Naive thymus-derived CD4-positive, alpha-beta T cell (primary cell): ENCODE measurements at regions not wholly inside any gene's neighbourhood (a gene's known extent, or its start where the extent isn't known, plus 50 kb on each side); places are given as distances from the start of the nearest gene placed in this dataset.
"Not testable (repeated sequence)": the region's sequence is repeated elsewhere in the genome, so short reads cannot be mapped to it uniquely, and the experiment has no call there.

Experiments
- ATAC-seq: fragments of 150-1000 bp; cut with Tn5 transposase; 2 replicates; pipeline ENCODE4 v1.10.0; 2021; ENCODE audit warnings: mild to moderate bottlenecking, moderate library complexity
- CTCF ChIA-PET: fragments of 350-600 bp; sonication (Branson Sonifier 250); formaldehyde crosslinking; loops from one replicate; lab custom pipeline; 2021; ENCODE audit warnings: antibody characterized with exemption; lab: Charles Lee
- POLR2A ChIA-PET: fragments of 350-600 bp; sonication (Branson Sonifier 250); formaldehyde crosslinking; loops from one replicate; lab custom pipeline; 2021; ENCODE audit warnings: antibody characterized with exemption, inconsistent platforms; lab: Charles Lee
- DNase-seq, 9 donors: peaks; one replicate each; pipeline versions ENCODE4 v3.0.0 to v3.0.0-alpha.2; 2020 to 2022; ENCODE audit warnings: mixed read lengths in 1 of 9
- H3K27ac ChIP-seq: one replicate; pipeline ENCODE4 v1.7.0; 2013; ENCODE audit warnings: mild to moderate bottlenecking, low read depth, low read length, moderate library complexity
- H3K27me3 ChIP-seq, 2 donors: one replicate each; pipeline ENCODE4 v1.7.0; 2013; ENCODE audit warnings: low read length in 2 of 2, mild to moderate bottlenecking in 2 of 2, moderate library complexity in 2 of 2; ENCODE audit not compliant: control insufficient read depth in 2 of 2, insufficient read depth in 2 of 2
- H3K36me3 ChIP-seq, 3 experiments: 1 replicate in 2 of 3; 2 replicates in 1 of 3; pipeline ENCODE4 v1.7.0; 2013; ENCODE audit warnings: low read length in 3 of 3, mild to moderate bottlenecking in 3 of 3, moderate library complexity in 1 of 3; ENCODE audit not compliant: insufficient read depth in 3 of 3, control insufficient read depth in 2 of 3
- H3K4me1 ChIP-seq, 2 donors: one replicate each; pipeline ENCODE4 v1.7.0; 2013; ENCODE audit warnings: low read length in 2 of 2, mild to moderate bottlenecking in 2 of 2, moderate library complexity in 1 of 2; ENCODE audit not compliant: control insufficient read depth in 2 of 2, insufficient read depth in 2 of 2
- H3K4me3 ChIP-seq: 2 replicates; pipeline ENCODE4 v1.7.0; 2013; ENCODE audit warnings: mild to moderate bottlenecking, low read length
- H3K9me3 ChIP-seq, 3 experiments: 1 replicate in 2 of 3; 2 replicates in 1 of 3; pipeline ENCODE4 v1.7.0; 2013; ENCODE audit warnings: low read length in 3 of 3; ENCODE audit not compliant: control insufficient read depth in 2 of 3
- H3K27ac Mint-ChIP-seq, 9 donors: one replicate each; pipeline ENCODE4 v1.8.0; 2020 to 2022; ENCODE audit warnings: mixed read lengths in 9 of 9, mild to moderate bottlenecking in 8 of 9, moderate library complexity in 5 of 9, inconsistent platforms in 2 of 9
- H3K27me3 Mint-ChIP-seq, 5 donors: one replicate each; pipeline ENCODE4 v1.8.0; 2021 to 2022; ENCODE audit warnings: mixed read lengths in 5 of 5, mild to moderate bottlenecking in 1 of 5
- H3K36me3 Mint-ChIP-seq, 5 donors: one replicate each; pipeline ENCODE4 v1.8.0; 2020 to 2022; ENCODE audit warnings: mixed read lengths in 5 of 5, mild to moderate bottlenecking in 3 of 5, inconsistent platforms in 1 of 5
- H3K4me1 Mint-ChIP-seq, 7 donors: one replicate each; pipeline ENCODE4 v1.8.0; 2020 to 2022; ENCODE audit warnings: mixed read lengths in 7 of 7, mild to moderate bottlenecking in 3 of 7, inconsistent platforms in 1 of 7
- H3K4me3 Mint-ChIP-seq, 10 donors: one replicate each; pipeline ENCODE4 v1.8.0; 2020 to 2022; ENCODE audit warnings: mild to moderate bottlenecking in 10 of 10, mixed read lengths in 10 of 10, moderate library complexity in 6 of 10, inconsistent platforms in 2 of 10
- H3K9me3 Mint-ChIP-seq, 11 donors: one replicate each; pipeline ENCODE4 v1.8.0; 2020 to 2022; ENCODE audit warnings: mixed read lengths in 11 of 11, mild to moderate bottlenecking in 4 of 11, inconsistent platforms in 1 of 11, moderate library complexity in 1 of 11
- intact Hi-C, 2 donors: fragments of 100-400 bp; cut with micrococcal nuclease; formaldehyde crosslinking; loops; one replicate each; pipeline ENCODE4 v1.15.1; 2023

- H3K4me3 ChIP-seq, intact Hi-C loops, H3K27me3 ChIP-seq, DNase-seq, H3K4me1 Mint-ChIP-seq, CTCF ChIA-PET, H3K4me1 ChIP-seq, POLR2A ChIA-PET, H3K27ac Mint-ChIP-seq, H3K9me3 ChIP-seq, H3K4me3 Mint-ChIP-seq, H3K36me3 Mint-ChIP-seq, H3K36me3 ChIP-seq, H3K9me3 Mint-ChIP-seq, H3K27me3 Mint-ChIP-seq, H3K27ac ChIP-seq, ATAC-seq: not testable (repeated sequence)
These were observed 392.4 kb upstream of the GBE1 start for GRCh38 chr3:82153892-82154291.

- intact Hi-C loops = no loop called here
- no peaks in the 10 kb centered on the region for H3K9me3 ChIP-seq
- Mint-ChIP-seq H3K4me3 (no peak overlapping the region), H3K9me3 (peaks cover 0 to 2% (median 0%) of the 10 kb centered on the region in 11 donors), H3K36me3 (no peaks in the 10 kb centered on the region), H3K4me1 (no peaks in the 10 kb centered on the region), H3K27me3 (no peaks in the 10 kb centered on the region), H3K27ac (no peak overlapping the region)
- no peak for ATAC-seq
- no peaks in the 10 kb centered on the region for H3K4me1 ChIP-seq
- H3K27ac ChIP-seq = no peak overlapping the region
- CTCF ChIA-PET = no interaction called here
- H3K36me3 ChIP-seq = no peaks in the 10 kb centered on the region
- no peaks in the 10 kb centered on the region for H3K27me3 ChIP-seq
- POLR2A ChIA-PET = no interaction called here
- H3K4me3 ChIP-seq = no peak overlapping the region
- DNase-seq = no peak
These were observed 384.3 kb upstream of the GBE1 start for GRCh38 chr3:82145742-82146141.

GRCh38 chr3:82144811-82145210 lies 383.4 kb upstream of the GBE1 start:
- Histone ChIP-seq H3K4me3 (no peak overlapping the region), H3K27ac (no peak overlapping the region), H3K27me3 (no peaks in the 10 kb centered on the region), H3K9me3 (no peaks in the 10 kb centered on the region), H3K4me1 (no peaks in the 10 kb centered on the region), H3K36me3 (no peaks in the 10 kb centered on the region)
- H3K36me3 Mint-ChIP-seq = no peaks in the 10 kb centered on the region
- no peaks in the 10 kb centered on the region for H3K4me1 Mint-ChIP-seq
- no peak for DNase-seq
- intact Hi-C loops = no loop called here
- ATAC-seq = no peak
- no peak overlapping the region for H3K27ac Mint-ChIP-seq
- H3K9me3 Mint-ChIP-seq = peaks cover 0 to 2% (median 0%) of the 10 kb centered on the region in 11 donors
- POLR2A ChIA-PET = no interaction called here
- H3K4me3 Mint-ChIP-seq = no peak overlapping the region
- CTCF ChIA-PET = no interaction called here
- H3K27me3 Mint-ChIP-seq = no peaks in the 10 kb centered on the region

GRCh38 chr3:82143661-82144412 lies 382.4 kb upstream of the GBE1 start:
- no peaks in the 10 kb centered on the region for H3K36me3 ChIP-seq
- no peak overlapping the region for H3K4me3 ChIP-seq
- intact Hi-C loops = no loop called here
- POLR2A ChIA-PET = no interaction called here
- no peak for DNase-seq
- H3K27me3 ChIP-seq = no peaks in the 10 kb centered on the region
- ATAC-seq = no peak
- CTCF ChIA-PET = no interaction called here
- no peaks in the 10 kb centered on the region for H3K9me3 ChIP-seq
- H3K36me3 Mint-ChIP-seq = no peaks in the 10 kb centered on the region
- H3K4me1 Mint-ChIP-seq = no peaks in the 10 kb centered on the region
- H3K27me3 Mint-ChIP-seq = peaks cover 0 to 3% (median 0%) of the 10 kb centered on the region in 5 donors
- H3K4me1 ChIP-seq = no peaks in the 10 kb centered on the region
- H3K9me3 Mint-ChIP-seq = peaks cover 0 to 3% (median 0%) of the 10 kb centered on the region in 11 donors
- H3K4me3 Mint-ChIP-seq = no peak overlapping the region
- no peak overlapping the region for H3K27ac Mint-ChIP-seq
- no peak overlapping the region for H3K27ac ChIP-seq

GRCh38 chr3:82141592-82141991 lies 380.1 kb upstream of the GBE1 start:
- Mint-ChIP-seq H3K4me1 (no peaks in the 10 kb centered on the region), H3K27me3 (peaks cover 0 to 5% (median 0%) of the 10 kb centered on the region in 5 donors), H3K36me3 (no peaks in the 10 kb centered on the region), H3K27ac (no peak overlapping the region), H3K9me3 (peaks cover 0 to 1% (median 0%) of the 10 kb centered on the region in 11 donors), H3K4me3 (no peak overlapping the region)
- no peak overlapping the region for H3K4me3 ChIP-seq
- CTCF ChIA-PET = no interaction called here
- H3K36me3 ChIP-seq = no peaks in the 10 kb centered on the region
- no peaks in the 10 kb centered on the region for H3K27me3 ChIP-seq
- DNase-seq (no peak), ATAC-seq (no peak)
- no peaks in the 10 kb centered on the region for H3K9me3 ChIP-seq
- no peaks in the 10 kb centered on the region for H3K4me1 ChIP-seq
- H3K27ac ChIP-seq = no peak overlapping the region
- intact Hi-C loops = no loop called here
- POLR2A ChIA-PET = no interaction called here

GRCh38 chr3:82137861-82138260 lies 376.4 kb upstream of the GBE1 start:
- ATAC-seq (no peak), DNase-seq (no peak)
- H3K27me3 Mint-ChIP-seq = peaks cover 0 to 5% (median 0%) of the 10 kb centered on the region in 5 donors
- H3K4me3 Mint-ChIP-seq = no peak overlapping the region
- no peak overlapping the region for H3K27ac Mint-ChIP-seq
- H3K36me3 ChIP-seq = no peaks in the 10 kb centered on the region
- peaks cover 0 to 1% (median 0%) of the 10 kb centered on the region in 7 donors for H3K4me1 Mint-ChIP-seq
- H3K27ac ChIP-seq = no peak overlapping the region
- H3K36me3 Mint-ChIP-seq = no peaks in the 10 kb centered on the region
- no peaks in the 10 kb centered on the region for H3K4me1 ChIP-seq
- ChIA-PET POLR2A (no interaction called here), CTCF (no interaction called here)
- H3K9me3 ChIP-seq = no peaks in the 10 kb centered on the region
- H3K27me3 ChIP-seq = no peaks in the 10 kb centered on the region
- H3K9me3 Mint-ChIP-seq = peaks cover 0 to 1% (median 0%) of the 10 kb centered on the region in 11 donors
- no peak overlapping the region for H3K4me3 ChIP-seq
- intact Hi-C loops = no loop called here

GRCh38 chr3:82137050-82137449 lies 375.6 kb upstream of the GBE1 start:
- H3K36me3 ChIP-seq = no peaks in the 10 kb centered on the region
- no peaks in the 10 kb centered on the region for H3K9me3 ChIP-seq
- no peaks in the 10 kb centered on the region for H3K4me1 ChIP-seq
- DNase-seq = no peak
- H3K4me3 ChIP-seq = no peak overlapping the region
- no peaks in the 10 kb centered on the region for H3K27me3 ChIP-seq
- ChIA-PET POLR2A (no interaction called here), CTCF (no interaction called here)
- Mint-ChIP-seq H3K4me1 (peaks cover 0 to 2% (median 0%) of the 10 kb centered on the region in 7 donors), H3K27me3 (peaks cover 0 to 5% (median 2%) of the 10 kb centered on the region in 5 donors), H3K27ac (no peak overlapping the region), H3K9me3 (peaks cover 0 to 1% (median 0%) of the 10 kb centered on the region in 11 donors), H3K36me3 (no peaks in the 10 kb centered on the region), H3K4me3 (no peak overlapping the region)
- ATAC-seq = no peak
- no peak overlapping the region for H3K27ac ChIP-seq
- intact Hi-C loops = no loop called here
